ENCODE measurements at regions not wholly inside any gene's neighbourhood (a gene's known extent, or its start where the extent isn't known, plus 50 kb on each side); places are given as distances from the start of the nearest gene placed in this dataset.

- Histone ChIP-seq H3K4me3 (replicated peaks in 1 of 3; ENCODE audit: insufficient read depth in 1 of 3, low read depth in 2 of 3, low read length in 3 of 3) (no peak overlapping the region), H3K4me2 (ENCODE audit: low read depth, low read length) (no peak overlapping the region), H3K9ac (ENCODE audit: insufficient read depth, low read depth, low read length) (no peak overlapping the region), H3K36me3 (replicated peaks in 1 of 2; ENCODE audit: control insufficient read depth in 1 of 2, insufficient read depth in 2 of 2, low read length in 2 of 2) (no peaks in the 10 kb centered on the region), H3K4me1 (ENCODE audit: insufficient read depth, low read length) (no peaks in the 10 kb centered on the region), H2AFZ (ENCODE audit: low read length) (no peak overlapping the region), H4K20me1 (ENCODE audit: insufficient read depth, low read length) (no peaks in the 10 kb centered on the region), H3K79me2 (ENCODE audit: insufficient read depth, low read length) (no peaks in the 10 kb centered on the region), H3K9me3 (ENCODE audit: low read length) (peaks cover 69% of the 10 kb centered on the region), H3K27ac (ENCODE audit: extremely low read length, insufficient read depth, low read length) (no peak overlapping the region), H3K27me3 (ENCODE audit: control insufficient read depth in 1 of 2, insufficient read depth in 2 of 2, low read length in 2 of 2) (no peaks in the 10 kb centered on the region)
- DNase-seq (ENCODE audit: low spot score) (no peak), ATAC-seq (no peak), FAIRE-seq (no peak)
- in situ Hi-C loops (cut with HindIII; ENCODE audit: extremely low pct_ligation_motif_present, low pct_unique_long_range_greater_than_20kb), result no loop called here
- intact Hi-C loops (cut with micrococcal nuclease; ENCODE audit: unreplicated experiment), result no loop called here
- POLR2A ChIA-PET, result no interaction called here
- no TSS peak for BruUV-seq (replicated peaks)
- no peak for TF ChIP-seq ISX (CRISPR knock-in tag; conservative IDR thresholded peaks at IDR 0.05)
- no peak for TF ChIP-seq ZNF331 (CRISPR knock-in tag; IDR thresholded peaks at IDR 0.05)
- no peak for TF ChIP-seq AKAP8 (CRISPR knock-in tag; IDR thresholded peaks at IDR 0.05)
- TF ChIP-seq ZNF383 (CRISPR knock-in tag; IDR thresholded peaks at IDR 0.05; ENCODE audit: borderline replicate concordance), result no peak
- TF ChIP-seq FOXA3 (CRISPR knock-in tag; IDR thresholded peaks at IDR 0.05), result no peak
- no peak for TF ChIP-seq EP300 (IDR thresholded peaks at IDR 0.05; ENCODE audit: low read depth in 2 of 2, low read length in 2 of 2)
- no peak for TF ChIP-seq EP300 (CRISPR knock-in tag; IDR thresholded peaks at IDR 0.05; ENCODE audit: borderline replicate concordance)
- no peak for TF ChIP-seq ZNF607 (CRISPR knock-in tag; IDR thresholded peaks at IDR 0.05; ENCODE audit: borderline replicate concordance)
- TF ChIP-seq SP4 (CRISPR knock-in tag; IDR thresholded peaks at IDR 0.05), result no peak
- no peak for TF ChIP-seq ZNF878 (CRISPR knock-in tag; IDR thresholded peaks at IDR 0.05)
- TF ChIP-seq MEF2D (CRISPR knock-in tag; IDR thresholded peaks at IDR 0.05), result no peak
- TF ChIP-seq ZNF180 (CRISPR knock-in tag; IDR thresholded peaks at IDR 0.05; ENCODE audit: borderline replicate concordance, low read depth), result no peak
- 66% methylated on average over 4 of the region's 4 CpGs for WGBS (ENCODE audit: low lambda C conversion rate)
- CTCF ChIA-PET (ENCODE audit: low intra/inter-chr PET ratio, low total read pairs), result no interaction called here
These were observed 301.2 kb downstream of the MAP2K6 start for GRCh38 chr17:69715656-69716055.

GRCh38 chr17:69716556-69716955 lies 302.1 kb downstream of the MAP2K6 start:
- DNase-seq (ENCODE audit: low spot score) (no peak), FAIRE-seq (no peak), ATAC-seq (no peak)
- Histone ChIP-seq H3K4me1 (ENCODE audit: insufficient read depth, low read length) (no peaks in the 10 kb centered on the region), H3K4me2 (ENCODE audit: low read depth, low read length) (no peak overlapping the region), H4K20me1 (ENCODE audit: insufficient read depth, low read length) (no peaks in the 10 kb centered on the region), H3K4me3 (replicated peaks in 1 of 3; ENCODE audit: insufficient read depth in 1 of 3, low read depth in 2 of 3, low read length in 3 of 3) (no peak overlapping the region), H3K9me3 (ENCODE audit: low read length) (peaks cover 70% of the 10 kb centered on the region), H3K27me3 (ENCODE audit: control insufficient read depth in 1 of 2, insufficient read depth in 2 of 2, low read length in 2 of 2) (no peaks in the 10 kb centered on the region), H3K36me3 (replicated peaks in 1 of 2; ENCODE audit: control insufficient read depth in 1 of 2, insufficient read depth in 2 of 2, low read length in 2 of 2) (no peaks in the 10 kb centered on the region), H2AFZ (ENCODE audit: low read length) (no peak overlapping the region), H3K27ac (ENCODE audit: extremely low read length, insufficient read depth, low read length) (no peak overlapping the region), H3K79me2 (ENCODE audit: insufficient read depth, low read length) (no peaks in the 10 kb centered on the region), H3K9ac (ENCODE audit: insufficient read depth, low read depth, low read length) (no peak overlapping the region)
- in situ Hi-C loops (cut with HindIII; ENCODE audit: extremely low pct_ligation_motif_present, low pct_unique_long_range_greater_than_20kb) (no loop called here), intact Hi-C loops (cut with micrococcal nuclease; ENCODE audit: unreplicated experiment) (no loop called here)
- ChIA-PET CTCF (ENCODE audit: low intra/inter-chr PET ratio, low total read pairs) (no interaction called here), POLR2A (no interaction called here)
- BruUV-seq (replicated peaks), result no TSS peak
- WGBS (ENCODE audit: low lambda C conversion rate), result 10% methylated on average over 6 of the region's 6 CpGs
- peak; percentile 37; the same call in 1 of the 2 replicates for TF ChIP-seq CREB1 (IDR thresholded peaks at IDR 0.05)
- TF ChIP-seq CREB1 (CRISPR knock-in tag; IDR thresholded peaks at IDR 0.05), result no peak
- TF ChIP-seq ARID2 (CRISPR knock-in tag; IDR thresholded peaks at IDR 0.05; ENCODE audit: borderline replicate concordance), result no peak
- TF ChIP-seq IKZF1 (IDR thresholded peaks at IDR 0.05), result no peak
- TF ChIP-seq SSRP1 (CRISPR knock-in tag; IDR thresholded peaks at IDR 0.05), result no peak

Data from HepG2 (cell line).